Brain microvascular endothelial cell (primary cell): ENCODE measurements at regions not wholly inside any gene's neighbourhood (a gene's known extent, or its start where the extent isn't known, plus 50 kb on each side); places are given as distances from the start of the nearest gene placed in this dataset.

ENCODE experiments used
- DNase-seq: peaks from one replicate; pipeline ENCODE4 v3.0.0-alpha.2; 2020
- H3K27ac ChIP-seq: fragments of 250-450 bp; sonication (Bioruptor Pico); 2 replicates; pipeline ENCODE4 v1.5.1; 2020; ENCODE audit warnings: mild to moderate bottlenecking, moderate library complexity
- H3K27me3 ChIP-seq: fragments of 250-450 bp; sonication (Bioruptor Pico); replicated peaks from 2 replicates; pipeline ENCODE4 v1.5.1; 2020; ENCODE audit warnings: mild to moderate bottlenecking
- H3K36me3 ChIP-seq: fragments of 250-450 bp; sonication (Bioruptor Pico); replicated peaks from 2 replicates; pipeline ENCODE4 v1.5.1; 2020; ENCODE audit warnings: mild to moderate bottlenecking
- H3K4me3 ChIP-seq: 2 replicates; pipeline ENCODE4 v1.5.1; 2011; ENCODE audit warnings: low read depth, mild to moderate bottlenecking, control low read depth, low read length, moderate library complexity
- in situ Hi-C: cut with HindIII; loops from 2 replicates; pipeline ENCODE4 v1.10.0; 2017; ENCODE audit warnings: low sequenced_read_pairs, low pct_ligation_motif_present
- TF ChIP-seq, protein P1 (sequence below): IDR thresholded peaks from 2 replicates; pipeline ENCODE4 v1.5.1; 2011; ENCODE audit warnings: low read depth, mild to moderate bottlenecking, moderate library complexity, low read length, control low read depth, inconsistent platforms; ENCODE audit errors: missing control alignments

DNA sequence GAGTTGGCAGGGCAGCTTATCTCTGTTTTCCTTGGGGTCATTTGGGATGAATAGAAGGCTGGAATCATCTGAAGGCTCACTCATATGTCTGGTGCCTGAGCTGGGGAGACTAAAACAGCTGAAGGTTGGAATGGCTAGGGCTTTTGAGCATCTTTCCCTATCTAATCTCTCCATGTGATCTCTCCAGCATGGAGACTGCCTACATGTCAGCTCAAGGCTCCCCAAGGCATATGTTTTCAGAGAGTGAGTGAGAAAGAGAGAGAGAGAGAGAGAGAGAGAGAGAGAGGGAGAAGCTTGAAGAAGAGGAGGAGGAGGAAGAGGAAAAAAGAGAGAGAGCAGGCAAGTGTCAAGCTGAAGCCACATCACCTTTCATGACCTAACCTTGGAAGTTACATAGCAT lies 143.4 kb downstream of the EBLN2 start:
- DNase-seq = no peak
- H3K27me3 ChIP-seq = no peaks in the 10 kb centered on the region
- H3K4me3 ChIP-seq = no peak overlapping the region
- H3K36me3 ChIP-seq = no peaks in the 10 kb centered on the region
- in situ Hi-C loops = no loop called here
- no peak overlapping the region for H3K27ac ChIP-seq
- TF ChIP-seq, protein P1, sequence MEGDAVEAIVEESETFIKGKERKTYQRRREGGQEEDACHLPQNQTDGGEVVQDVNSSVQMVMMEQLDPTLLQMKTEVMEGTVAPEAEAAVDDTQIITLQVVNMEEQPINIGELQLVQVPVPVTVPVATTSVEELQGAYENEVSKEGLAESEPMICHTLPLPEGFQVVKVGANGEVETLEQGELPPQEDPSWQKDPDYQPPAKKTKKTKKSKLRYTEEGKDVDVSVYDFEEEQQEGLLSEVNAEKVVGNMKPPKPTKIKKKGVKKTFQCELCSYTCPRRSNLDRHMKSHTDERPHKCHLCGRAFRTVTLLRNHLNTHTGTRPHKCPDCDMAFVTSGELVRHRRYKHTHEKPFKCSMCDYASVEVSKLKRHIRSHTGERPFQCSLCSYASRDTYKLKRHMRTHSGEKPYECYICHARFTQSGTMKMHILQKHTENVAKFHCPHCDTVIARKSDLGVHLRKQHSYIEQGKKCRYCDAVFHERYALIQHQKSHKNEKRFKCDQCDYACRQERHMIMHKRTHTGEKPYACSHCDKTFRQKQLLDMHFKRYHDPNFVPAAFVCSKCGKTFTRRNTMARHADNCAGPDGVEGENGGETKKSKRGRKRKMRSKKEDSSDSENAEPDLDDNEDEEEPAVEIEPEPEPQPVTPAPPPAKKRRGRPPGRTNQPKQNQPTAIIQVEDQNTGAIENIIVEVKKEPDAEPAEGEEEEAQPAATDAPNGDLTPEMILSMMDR = no peak

DNA sequence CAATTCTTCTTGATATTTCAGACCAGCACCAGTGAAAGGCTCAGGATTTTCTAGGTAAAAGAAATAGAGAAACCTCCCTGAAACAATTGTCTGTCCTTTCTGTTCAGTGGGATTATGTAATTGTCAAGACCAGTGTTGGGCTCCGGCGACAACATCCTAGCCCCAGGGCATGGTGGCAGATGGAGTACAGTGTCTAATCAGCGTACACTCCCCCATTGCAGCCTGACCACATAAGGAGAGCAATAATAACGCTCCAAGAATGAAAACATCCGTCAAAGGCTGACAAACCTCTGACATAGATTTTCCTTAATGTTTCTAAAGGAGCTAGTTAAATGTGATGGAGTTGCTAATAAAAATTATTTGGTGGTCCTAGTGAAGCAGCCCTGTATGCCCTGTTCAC lies 144.6 kb downstream of the EBLN2 start:
- no peak for DNase-seq
- TF ChIP-seq, protein P1 = no peak
- Histone ChIP-seq H3K27me3 (no peaks in the 10 kb centered on the region), H3K27ac (no peak overlapping the region), H3K36me3 (no peaks in the 10 kb centered on the region), H3K4me3 (no peak overlapping the region)
- in situ Hi-C loops = no loop called here

DNA sequence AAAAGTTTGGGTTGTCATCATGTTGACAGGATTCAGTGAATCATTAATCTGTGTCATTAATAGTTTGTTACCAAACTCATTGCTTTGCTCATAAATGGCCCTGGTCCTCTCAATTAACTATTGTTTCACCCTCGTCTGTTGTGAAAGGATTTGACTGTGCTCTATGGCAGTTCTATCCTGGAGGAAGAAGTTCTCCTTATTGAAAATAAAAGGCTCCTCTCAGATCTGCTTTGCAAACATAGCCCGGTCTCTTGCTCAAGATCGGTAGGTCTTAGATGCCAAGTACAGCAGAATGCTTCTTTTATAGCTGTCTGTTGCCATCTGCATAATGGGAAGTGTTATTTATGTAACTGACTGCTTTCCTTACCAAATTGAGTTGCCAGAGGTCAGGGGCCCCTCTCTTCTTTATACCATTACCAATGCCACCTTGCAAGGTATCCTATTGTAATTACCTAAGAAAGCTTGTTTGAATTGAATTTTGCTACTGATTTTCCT lies 146.5 kb downstream of the EBLN2 start:
- Histone ChIP-seq H3K36me3 (no peaks in the 10 kb centered on the region), H3K27ac (no peak overlapping the region), H3K4me3 (no peak overlapping the region), H3K27me3 (no peaks in the 10 kb centered on the region)
- DNase-seq = no peak
- in situ Hi-C loops = no loop called here
- TF ChIP-seq, protein P1 = no peak

DNA sequence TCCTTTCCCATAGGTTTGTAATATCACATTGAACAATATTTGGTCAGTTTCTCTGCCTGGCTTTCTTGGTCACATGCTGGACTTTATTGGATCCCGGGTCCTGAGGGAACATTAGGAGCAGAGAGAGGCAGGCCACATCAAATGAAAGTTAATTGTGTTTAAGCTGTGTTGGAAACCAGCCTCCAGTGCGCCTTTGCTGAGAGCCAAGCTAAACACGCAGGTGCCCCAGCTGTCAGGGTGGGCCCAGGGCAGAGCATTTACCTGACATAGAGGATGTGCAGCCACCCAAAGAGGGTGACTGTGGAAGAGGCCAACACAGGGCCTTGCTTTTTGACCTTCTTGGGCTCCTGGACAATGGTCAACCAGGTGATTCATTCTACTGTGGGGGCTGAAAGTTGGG lies 149.3 kb downstream of the EBLN2 start:
- TF ChIP-seq, protein P1 = no peak
- in situ Hi-C loops = no loop called here
- DNase-seq = no peak
- H3K4me3 ChIP-seq = no peak overlapping the region
- no peaks in the 10 kb centered on the region for H3K36me3 ChIP-seq
- no peaks in the 10 kb centered on the region for H3K27me3 ChIP-seq
- no peak overlapping the region for H3K27ac ChIP-seq

DNA sequence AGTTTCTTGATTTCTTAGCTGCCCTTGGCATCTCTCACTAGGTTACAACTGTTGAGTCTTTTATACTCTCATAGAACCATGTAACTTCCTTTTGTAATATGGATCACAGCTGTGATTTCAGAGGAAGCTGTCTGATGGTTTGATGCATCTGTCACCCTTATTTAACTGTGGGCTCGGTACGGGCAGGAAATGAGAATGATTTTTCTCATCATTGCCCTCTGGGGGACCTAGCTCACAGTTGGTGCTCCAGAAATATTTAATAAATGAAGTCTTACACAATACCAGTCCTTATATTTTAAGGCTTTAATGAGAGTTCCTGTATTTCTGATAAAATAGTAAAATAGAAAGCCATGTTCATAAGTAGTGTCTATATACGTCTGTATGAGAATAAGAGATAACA lies 151.2 kb downstream of the EBLN2 start:
- Histone ChIP-seq H3K27me3 (no peaks in the 10 kb centered on the region), H3K27ac (no peak overlapping the region), H3K4me3 (no peak overlapping the region), H3K36me3 (no peaks in the 10 kb centered on the region)
- no peak for DNase-seq
- in situ Hi-C loops = no loop called here
- TF ChIP-seq, protein P1 = no peak

DNA sequence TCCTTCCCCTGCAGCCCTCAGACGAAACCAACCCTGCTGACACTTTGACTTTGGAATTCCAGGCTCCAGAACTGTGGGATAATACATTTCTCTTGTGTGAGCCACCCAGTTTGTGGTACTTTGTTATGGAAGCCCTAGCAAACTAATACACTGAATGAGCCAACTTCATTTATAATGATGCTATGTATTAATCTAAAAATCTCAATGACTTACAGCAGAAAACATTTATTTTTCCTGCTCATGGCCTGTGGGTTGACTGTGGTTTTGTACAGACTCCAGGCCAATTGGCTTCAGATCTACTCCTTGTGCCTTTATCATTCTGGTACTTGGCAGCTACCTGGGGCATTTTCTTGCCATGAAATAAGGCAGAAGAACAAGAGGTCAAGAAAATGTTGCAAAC lies 152.4 kb downstream of the EBLN2 start:
- TF ChIP-seq, protein P1 = no peak
- no peak for DNase-seq
- in situ Hi-C loops = no loop called here
- Histone ChIP-seq H3K4me3 (no peak overlapping the region), H3K27me3 (no peaks in the 10 kb centered on the region), H3K27ac (no peak overlapping the region), H3K36me3 (no peaks in the 10 kb centered on the region)
